OCI-LY3 (cell line): ENCODE measurements at regions not wholly inside any gene's neighbourhood (a gene's known extent, or its start where the extent isn't known, plus 50 kb on each side); places are given as distances from the start of the nearest gene placed in this dataset.

Experiments
- H2AFZ ChIP-seq: fragments of 200-600, 300-600 bp; shearing (Covaris generic); 2 replicates; pipeline ENCODE4 v1.6.0; 2014; ENCODE audit warnings: antibody characterized with exemption, low read depth, low read length
- H3K27ac ChIP-seq: fragments of 200-600, 300-600 bp; sonication (generic); 2 replicates; pipeline ENCODE4 v1.5.1; 2014; ENCODE audit warnings: mild to moderate bottlenecking, low read length, moderate library complexity, mixed read lengths
- H3K27me3 ChIP-seq: fragments of 200-600, 300-600 bp; sonication (generic); 2 replicates; pipeline ENCODE4 v1.6.1; 2014; ENCODE audit warnings: low read depth, low read length, mixed read lengths
- H3K36me3 ChIP-seq: fragments of 200-600, 300-600 bp; sonication (generic); replicated peaks from 2 replicates; pipeline ENCODE3; 2014; ENCODE audit warnings: low read depth, low read length, mixed read lengths
- H3K4me1 ChIP-seq: fragments of 300-600, 200-600 bp; sonication (generic); 2 replicates; pipeline ENCODE4 v1.6.1; 2014; ENCODE audit warnings: low read length, mixed read lengths
- H3K4me2 ChIP-seq: fragments of 200-600, 300-600 bp; sonication (generic); 2 replicates; pipeline ENCODE4 v1.6.1; 2014; ENCODE audit warnings: low read length, mixed read lengths
- H3K4me3 ChIP-seq: fragments of 300-600, 200-600 bp; sonication (generic); 2 replicates; pipeline ENCODE4 v1.5.1; 2014; ENCODE audit warnings: antibody characterized with exemption, mild to moderate bottlenecking, low read length, moderate library complexity
- H3K79me2 ChIP-seq: fragments of 300-600, 200-600 bp; shearing (Covaris generic); 2 replicates; pipeline ENCODE4 v1.6.1; 2014; ENCODE audit warnings: mild to moderate bottlenecking, low read length, mixed read lengths
- H3K9ac ChIP-seq: fragments of 300-600, 200-600 bp; shearing (Covaris generic); 2 replicates; pipeline ENCODE4 v1.6.0; 2014; ENCODE audit warnings: mild to moderate bottlenecking, low read length, moderate library complexity
- H3K9me3 ChIP-seq: fragments of 200-600, 300-600 bp; shearing (Covaris generic); 2 replicates; pipeline ENCODE4 v1.6.1; 2014; ENCODE audit warnings: low read length, mixed read lengths; ENCODE audit not compliant: insufficient read depth
- H4K20me1 ChIP-seq: fragments of 200-600, 300-600 bp; sonication (generic); 2 replicates; pipeline ENCODE4 v1.6.1; 2016; ENCODE audit warnings: low read length, mixed read lengths; ENCODE audit not compliant: insufficient read depth
- CTCF ChIP-seq: fragments of 200-600, 300-600 bp; sonication (generic); IDR thresholded peaks from 2 replicates; pipeline ENCODE4 v1.5.1; 2014; ENCODE audit warnings: antibody characterized with exemption, low read length, low read depth
- EZH2phosphoT487 ChIP-seq: fragments of 200-600 bp; shearing (Covaris generic); IDR thresholded peaks from 2 replicates; pipeline ENCODE4 v1.6.1; 2018; ENCODE audit warnings: antibody characterized with exemption, mixed run types, low read depth

DNA sequence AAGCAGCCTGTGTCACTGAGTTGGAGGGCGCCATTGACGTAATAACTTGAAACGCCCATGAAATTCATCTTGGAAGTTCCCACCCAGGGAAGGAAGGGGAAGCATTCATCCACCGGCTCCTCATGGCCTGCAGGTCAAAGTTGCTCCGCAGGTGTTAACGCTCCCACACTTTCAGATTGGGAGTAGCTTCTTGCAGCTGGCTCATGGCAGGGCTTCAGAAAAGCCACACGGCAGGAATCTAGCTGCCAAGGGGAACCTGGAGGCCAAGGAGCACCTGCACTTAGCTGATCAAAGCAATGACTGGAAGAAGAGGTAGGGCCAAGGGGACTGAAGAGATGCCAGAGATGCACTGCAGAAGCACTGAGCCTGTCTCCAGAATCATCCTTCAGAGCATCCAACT, 203.2 kb downstream of the ARHGAP12 start:
- no peak overlapping the region for H3K4me3 ChIP-seq
- TF ChIP-seq EZH2phosphoT487 (no peak), CTCF (no peak)
- no peak overlapping the region for H3K4me2 ChIP-seq
- H3K27ac ChIP-seq, result no peak overlapping the region
- H3K79me2 ChIP-seq, result no peaks in the 10 kb centered on the region
- H3K36me3 ChIP-seq, result no peaks in the 10 kb centered on the region
- no peak overlapping the region for H2AFZ ChIP-seq
- no peak overlapping the region for H3K9ac ChIP-seq
- no peaks in the 10 kb centered on the region for H3K9me3 ChIP-seq
- no peaks in the 10 kb centered on the region for H3K27me3 ChIP-seq
- H4K20me1 ChIP-seq, result no peaks in the 10 kb centered on the region
- H3K4me1 ChIP-seq, result no peaks in the 10 kb centered on the region

GRCh38 chr10:31724296-31724695, 204.3 kb downstream of the ARHGAP12 start:
- no peaks in the 10 kb centered on the region for H3K79me2 ChIP-seq
- H3K9me3 ChIP-seq, result no peaks in the 10 kb centered on the region
- H4K20me1 ChIP-seq, result no peaks in the 10 kb centered on the region
- H2AFZ ChIP-seq, result no peak overlapping the region
- no peaks in the 10 kb centered on the region for H3K4me1 ChIP-seq
- no peaks in the 10 kb centered on the region for H3K27me3 ChIP-seq
- TF ChIP-seq CTCF (no peak), EZH2phosphoT487 (no peak)
- H3K4me2 ChIP-seq, result no peak overlapping the region
- H3K9ac ChIP-seq, result no peak overlapping the region
- no peak overlapping the region for H3K27ac ChIP-seq
- H3K36me3 ChIP-seq, result no peaks in the 10 kb centered on the region
- H3K4me3 ChIP-seq, result no peak overlapping the region

DNA sequence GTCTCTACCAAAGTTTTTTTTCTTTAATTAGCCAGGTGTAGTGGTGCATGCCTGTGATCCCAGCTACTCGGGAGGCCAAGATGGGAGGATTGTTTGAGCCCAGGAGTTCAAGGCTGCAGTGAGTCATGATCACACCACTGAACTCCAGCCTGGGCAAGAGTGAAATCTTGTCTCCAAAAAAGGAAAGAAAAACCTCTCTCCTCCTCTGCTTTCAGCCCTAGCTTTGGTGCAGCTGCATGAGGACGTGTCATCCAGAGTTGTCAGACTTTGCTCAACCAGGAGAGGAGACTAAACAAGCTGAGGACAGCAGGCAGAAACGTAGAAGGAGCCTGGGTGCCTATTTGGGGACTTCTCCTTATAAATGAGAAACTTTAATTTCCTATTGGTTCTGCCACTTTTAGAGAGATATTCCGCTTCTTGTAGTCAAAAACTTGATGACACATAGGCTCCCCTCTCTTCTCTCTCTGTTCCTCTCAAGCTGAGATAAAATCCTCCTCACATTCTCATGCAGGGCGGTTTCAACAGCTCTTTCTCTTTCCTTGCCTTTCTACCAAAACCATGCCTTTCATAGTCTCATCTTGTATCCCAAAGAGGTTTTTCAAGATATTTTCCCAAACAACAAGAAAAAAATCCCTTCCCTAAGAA, 205.4 kb downstream of the ARHGAP12 start:
- Histone ChIP-seq H3K4me3 (no peak overlapping the region), H3K4me1 (no peaks in the 10 kb centered on the region), H4K20me1 (no peaks in the 10 kb centered on the region), H3K36me3 (no peaks in the 10 kb centered on the region), H3K9ac (no peak overlapping the region), H3K79me2 (no peaks in the 10 kb centered on the region), H3K27ac (no peak overlapping the region), H3K4me2 (no peak overlapping the region), H3K9me3 (no peaks in the 10 kb centered on the region), H2AFZ (no peak overlapping the region), H3K27me3 (no peaks in the 10 kb centered on the region)
- TF ChIP-seq EZH2phosphoT487, result no peak
- no peak for TF ChIP-seq CTCF

DNA sequence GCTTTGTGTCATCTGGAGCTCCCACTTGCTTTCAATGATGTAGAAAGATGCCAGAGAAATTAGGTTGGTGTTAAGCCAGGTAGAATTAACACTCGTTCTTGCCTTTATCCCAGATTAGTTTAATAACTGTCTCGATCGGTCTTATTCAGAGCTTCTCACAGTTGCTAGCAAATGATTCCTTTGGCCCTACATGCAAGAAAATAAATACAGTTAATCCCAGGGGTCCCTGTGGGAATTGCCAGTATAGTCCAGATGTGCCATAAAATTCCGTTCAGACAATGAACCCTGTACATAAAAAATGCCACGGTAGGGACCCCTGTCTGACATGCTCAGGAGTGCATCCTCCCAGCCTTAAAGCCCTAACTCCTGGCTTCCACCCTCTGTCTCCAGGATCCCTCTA, 207.5 kb downstream of the ARHGAP12 start:
- H3K36me3 ChIP-seq, result no peaks in the 10 kb centered on the region
- H3K4me1 ChIP-seq, result no peaks in the 10 kb centered on the region
- no peak overlapping the region for H3K27ac ChIP-seq
- no peaks in the 10 kb centered on the region for H4K20me1 ChIP-seq
- no peaks in the 10 kb centered on the region for H3K27me3 ChIP-seq
- TF ChIP-seq CTCF (no peak), EZH2phosphoT487 (no peak)
- no peak overlapping the region for H2AFZ ChIP-seq
- no peak overlapping the region for H3K9ac ChIP-seq
- no peak overlapping the region for H3K4me2 ChIP-seq
- H3K9me3 ChIP-seq, result no peaks in the 10 kb centered on the region
- H3K4me3 ChIP-seq, result no peak overlapping the region
- H3K79me2 ChIP-seq, result no peaks in the 10 kb centered on the region
